Activated CD4-positive, alpha-beta T cell treated with anti-CD3 and anti-CD28 coated beads, Interleukin-2, Interleukin-6, amounts not matched to agents 100 ng/mL and 50 ng/mL, durations not matched to agents 16 hours and 8 hours (primary cell): ENCODE measurements at regions not wholly inside any gene's neighbourhood (a gene's known extent, or its start where the extent isn't known, plus 50 kb on each side); places are given as distances from the start of the nearest gene placed in this dataset.
"Not testable (repeated sequence)": the region's sequence is repeated elsewhere in the genome, so short reads cannot be mapped to it uniquely, and the experiment has no call there.

Experiments
- DNase-seq: peaks from one replicate; pipeline ENCODE4 v3.0.0-alpha.2; 2020

GRCh38 chr9:86997156-86997555 is 49.9 kb upstream of the GAS1 start:
- no peak for DNase-seq

- DNase-seq = no peak
These were observed 50.6 kb upstream of the GAS1 start for GRCh38 chr9:86997951-86998350.

GRCh38 chr9:87002517-87002916 is 55.2 kb upstream of the GAS1 start:
- no peak for DNase-seq

- no peak for DNase-seq
These were observed 56.7 kb upstream of the GAS1 start for GRCh38 chr9:87004016-87004415.

GRCh38 chr9:87006956-87007355 is 59.6 kb upstream of the GAS1 start:
- no peak for DNase-seq

- DNase-seq = no peak
These were observed 60.5 kb upstream of the GAS1 start for GRCh38 chr9:87007711-87008366.

- no peak for DNase-seq
These were observed 61.4 kb upstream of the GAS1 start for GRCh38 chr9:87008667-87009066.

- no peak for DNase-seq
These were observed 63.3 kb upstream of the GAS1 start for GRCh38 chr9:87010626-87011025.

GRCh38 chr9:87011551-87011950 is 64.2 kb upstream of the GAS1 start:
- no peak for DNase-seq

GRCh38 chr9:87013490-87013889 is 66.2 kb upstream of the GAS1 start:
- no peak for DNase-seq

GRCh38 chr9:87014436-87014835 is 67.1 kb upstream of the GAS1 start:
- no peak for DNase-seq

- DNase-seq = no peak
These were observed 69.4 kb upstream of the GAS1 start for GRCh38 chr9:87016681-87017080.

- no peak for DNase-seq
These were observed 73.1 kb upstream of the GAS1 start for GRCh38 chr9:87020169-87020950.

GRCh38 chr9:87022178-87022577 is 74.9 kb upstream of the GAS1 start:
- no peak for DNase-seq

- no peak for DNase-seq
These were observed 78.9 kb upstream of the GAS1 start for GRCh38 chr9:87026204-87026603.

- DNase-seq = not testable (repeated sequence)
These were observed 81.5 kb upstream of the GAS1 start for GRCh38 chr9:87028836-87029235.

- no peak for DNase-seq
These were observed 82.6 kb upstream of the GAS1 start for GRCh38 chr9:87029905-87030304.

- no peak for DNase-seq
These were observed 87.5 kb upstream of the GAS1 start for GRCh38 chr9:87034841-87035240.

- DNase-seq = no peak
These were observed 88.6 kb upstream of the GAS1 start for GRCh38 chr9:87035879-87036278.

- no peak for DNase-seq
These were observed 89.2 kb upstream of the GAS1 start for GRCh38 chr9:87036506-87036905.

- DNase-seq = peak; percentile 3
These were observed 92.6 kb upstream of the GAS1 start for GRCh38 chr9:87039809-87040392.

- DNase-seq = peak; percentile 1
These were observed 93.2 kb upstream of the GAS1 start for GRCh38 chr9:87040410-87041009.

- not testable (repeated sequence) for DNase-seq
These were observed 94.4 kb upstream of the GAS1 start for GRCh38 chr9:87041553-87042235.
